ENCODE measurements at regions not wholly inside any gene's neighbourhood (a gene's known extent, or its start where the extent isn't known, plus 50 kb on each side); places are given as distances from the start of the nearest gene placed in this dataset.

- WGBS (ENCODE audit: low lambda C conversion rate, missing lambda C conversion rate) = 84% methylated on average over 2 of the region's 2 CpGs
- Histone ChIP-seq H3K27ac (no peak overlapping the region), H3K4me3 (no peak overlapping the region), H3K36me3 (replicated peaks; ENCODE audit: insufficient read depth, low read depth) (no peaks in the 10 kb centered on the region), H4K20me1 (ENCODE audit: insufficient read depth, poor library complexity, severe bottlenecking) (no peaks in the 10 kb centered on the region), H3K79me2 (no peaks in the 10 kb centered on the region), H3K9me2 (replicated peaks; ENCODE audit: insufficient read depth) (no peaks in the 10 kb centered on the region), H3K4me2 (no peak overlapping the region), H2AFZ (no peak overlapping the region), H3K27me3 (no peaks in the 10 kb centered on the region), H3K9me3 (ENCODE audit: low read depth) (no peaks in the 10 kb centered on the region), H3K4me1 (ENCODE audit: insufficient read depth) (no peaks in the 10 kb centered on the region)
- TF ChIP-seq EZH2 (IDR thresholded peaks at IDR 0.05; ENCODE audit: borderline replicate concordance) (no peak), CTCF (IDR thresholded peaks at IDR 0.05; ENCODE audit: poor library complexity) (no peak), EZH2phosphoT487 (IDR thresholded peaks at IDR 0.05; ENCODE audit: low read depth, severe bottlenecking, unreplicated experiment) (no peak)
- no peak for DNase-seq (ENCODE audit: low spot score)
Measured at GRCh38 chr5:89698028-89698427, 711.5 kb downstream of the CETN3 start.

- Histone ChIP-seq H2AFZ (no peak overlapping the region), H3K27ac (no peak overlapping the region), H3K36me3 (replicated peaks; ENCODE audit: insufficient read depth, low read depth) (no peaks in the 10 kb centered on the region), H4K20me1 (ENCODE audit: insufficient read depth, poor library complexity, severe bottlenecking) (no peaks in the 10 kb centered on the region), H3K4me2 (no peak overlapping the region), H3K9me3 (ENCODE audit: low read depth) (no peaks in the 10 kb centered on the region), H3K9me2 (replicated peaks; ENCODE audit: insufficient read depth) (no peaks in the 10 kb centered on the region), H3K4me1 (ENCODE audit: insufficient read depth) (no peaks in the 10 kb centered on the region), H3K4me3 (no peak overlapping the region), H3K79me2 (no peaks in the 10 kb centered on the region), H3K27me3 (no peaks in the 10 kb centered on the region)
- DNase-seq (ENCODE audit: low spot score) = no peak
- WGBS (ENCODE audit: low lambda C conversion rate, missing lambda C conversion rate) = 82% methylated on average over 1 of the region's 1 CpG
- TF ChIP-seq EZH2phosphoT487 (IDR thresholded peaks at IDR 0.05; ENCODE audit: low read depth, severe bottlenecking, unreplicated experiment) = no peak
Measured at GRCh38 chr5:89697581-89697980, 712.0 kb downstream of the CETN3 start.

GRCh38 chr5:89695371-89695770 lies 714.2 kb downstream of the CETN3 start:
- TF ChIP-seq CTCF (IDR thresholded peaks at IDR 0.05; ENCODE audit: poor library complexity) = no peak
- TF ChIP-seq EZH2 (IDR thresholded peaks at IDR 0.05; ENCODE audit: borderline replicate concordance) = no peak
- TF ChIP-seq EZH2phosphoT487 (IDR thresholded peaks at IDR 0.05; ENCODE audit: low read depth, severe bottlenecking, unreplicated experiment) = no peak

GRCh38 chr5:89694026-89694550 lies 715.5 kb downstream of the CETN3 start:
- Histone ChIP-seq H3K27me3 (no peaks in the 10 kb centered on the region), H3K36me3 (replicated peaks; ENCODE audit: insufficient read depth, low read depth) (no peaks in the 10 kb centered on the region), H3K4me3 (no peak overlapping the region), H3K27ac (no peak overlapping the region), H3K4me2 (no peak overlapping the region), H4K20me1 (ENCODE audit: insufficient read depth, poor library complexity, severe bottlenecking) (no peaks in the 10 kb centered on the region), H3K4me1 (ENCODE audit: insufficient read depth) (no peaks in the 10 kb centered on the region), H2AFZ (no peak overlapping the region), H3K9me3 (ENCODE audit: low read depth) (no peaks in the 10 kb centered on the region), H3K9me2 (replicated peaks; ENCODE audit: insufficient read depth) (no peaks in the 10 kb centered on the region), H3K79me2 (no peaks in the 10 kb centered on the region)
- TF ChIP-seq CTCF (IDR thresholded peaks at IDR 0.05; ENCODE audit: poor library complexity) (no peak), EZH2 (IDR thresholded peaks at IDR 0.05; ENCODE audit: borderline replicate concordance) (no peak), EZH2phosphoT487 (IDR thresholded peaks at IDR 0.05; ENCODE audit: low read depth, severe bottlenecking, unreplicated experiment) (no peak)
- no peak for DNase-seq (ENCODE audit: low spot score)
- WGBS (ENCODE audit: low lambda C conversion rate, missing lambda C conversion rate) = 58% methylated on average over 3 of the region's 3 CpGs

More at GRCh38 chr5:89695371-89695770, 714.2 kb downstream of the CETN3 start:
- no peaks in the 10 kb centered on the region for H3K9me2 ChIP-seq (replicated peaks; ENCODE audit: insufficient read depth)
- no peak overlapping the region for H3K4me3 ChIP-seq
- DNase-seq (ENCODE audit: low spot score) = no peak
- no peaks in the 10 kb centered on the region for H3K27me3 ChIP-seq
- no peaks in the 10 kb centered on the region for H3K9me3 ChIP-seq (ENCODE audit: low read depth)
- H2AFZ ChIP-seq = no peak overlapping the region
- no peaks in the 10 kb centered on the region for H3K36me3 ChIP-seq (replicated peaks; ENCODE audit: insufficient read depth, low read depth)
- no peaks in the 10 kb centered on the region for H4K20me1 ChIP-seq (ENCODE audit: insufficient read depth, poor library complexity, severe bottlenecking)
- 90% methylated on average over 1 of the region's 1 CpG for WGBS (ENCODE audit: low lambda C conversion rate, missing lambda C conversion rate)
- no peak overlapping the region for H3K27ac ChIP-seq
- H3K4me2 ChIP-seq = no peak overlapping the region
- no peaks in the 10 kb centered on the region for H3K4me1 ChIP-seq (ENCODE audit: insufficient read depth)
- H3K79me2 ChIP-seq = no peaks in the 10 kb centered on the region
